H9 (cell line): ENCODE measurements at regions not wholly inside any gene's neighbourhood (a gene's known extent, or its start where the extent isn't known, plus 50 kb on each side); places are given as distances from the start of the nearest gene placed in this dataset.

Source experiments
- DNase-seq: peaks from one replicate; pipeline ENCODE4 v3.0.0-alpha.2; 2017
- H2AFZ ChIP-seq: one replicate; pipeline ENCODE4 v1.6.1; 2013; ENCODE audit warnings: mild to moderate bottlenecking, low read length, control low read depth, moderate library complexity
- H2AK5ac ChIP-seq: 2 replicates; pipeline ENCODE4 v1.6.1; 2013; ENCODE audit warnings: low read length, control low read depth, mixed read lengths; ENCODE audit not compliant: insufficient read length
- H2BK120ac ChIP-seq: one replicate; pipeline ENCODE4 v1.6.1; 2013; ENCODE audit warnings: low read depth, mild to moderate bottlenecking, low read length, control low read depth, inconsistent platforms; ENCODE audit not compliant: poor library complexity, severe bottlenecking
- H2BK12ac ChIP-seq: 2 replicates; pipeline ENCODE4 v1.6.1; 2013; ENCODE audit warnings: low read length, control low read depth, mixed read lengths, low read depth; ENCODE audit not compliant: insufficient read length
- H2BK15ac ChIP-seq: 2 replicates; pipeline ENCODE4 v1.6.1; 2013; ENCODE audit warnings: low read depth, low read length, control low read depth
- H2BK20ac ChIP-seq: one replicate; pipeline ENCODE4 v1.6.1; 2013; ENCODE audit warnings: low read depth, mild to moderate bottlenecking, low read length, control low read depth, inconsistent platforms; ENCODE audit not compliant: poor library complexity, severe bottlenecking
- H2BK5ac ChIP-seq: 2 replicates; pipeline ENCODE4 v1.6.1; 2013; ENCODE audit warnings: low read length, control low read depth, mixed read lengths; ENCODE audit not compliant: insufficient read length
- H3K14ac ChIP-seq: 2 replicates; pipeline ENCODE4 v1.6.1; 2013; ENCODE audit warnings: low read length, control low read depth; ENCODE audit not compliant: insufficient read depth
- H3K18ac ChIP-seq: 2 replicates; pipeline ENCODE4 v1.6.1; 2013; ENCODE audit warnings: low read depth, mild to moderate bottlenecking, mixed read lengths, low read length, control low read depth; ENCODE audit not compliant: insufficient read length
- H3K23ac ChIP-seq: 2 replicates; pipeline ENCODE4 v1.6.1; 2013; ENCODE audit warnings: low read length, control low read depth, mixed read lengths, low read depth; ENCODE audit not compliant: insufficient read length
- H3K23me2 ChIP-seq: 2 replicates; pipeline ENCODE4 v1.6.1; 2013; ENCODE audit warnings: low read depth, mild to moderate bottlenecking, mixed read lengths, low read length, control low read depth; ENCODE audit not compliant: insufficient read length, poor library complexity, severe bottlenecking
- H3K27ac ChIP-seq: 2 replicates; pipeline ENCODE4 v1.5.1; 2013; ENCODE audit warnings: low read length, control low read depth, mixed read lengths, low read depth; ENCODE audit not compliant: insufficient read length
- H3K27me3 ChIP-seq: 2 replicates; pipeline ENCODE4 v1.6.1; 2013; ENCODE audit warnings: low read length, control low read depth, inconsistent platforms; ENCODE audit not compliant: insufficient read depth
- H3K4ac ChIP-seq: 2 replicates; pipeline ENCODE4 v1.6.1; 2013; ENCODE audit warnings: low read depth, mild to moderate bottlenecking, control low read depth, inconsistent platforms, low read length, moderate library complexity
- H3K4me1 ChIP-seq: 2 replicates; pipeline ENCODE4 v1.6.1; 2013; ENCODE audit warnings: low read length, control low read depth, inconsistent platforms; ENCODE audit not compliant: insufficient read depth
- H3K4me2 ChIP-seq: 2 replicates; pipeline ENCODE4 v1.6.1; 2013; ENCODE audit warnings: low read length, control low read depth, mixed read lengths; ENCODE audit not compliant: insufficient read length, insufficient read depth
- H3K56ac ChIP-seq: 2 replicates; pipeline ENCODE4 v1.6.1; 2013; ENCODE audit warnings: low read depth, mild to moderate bottlenecking, mixed read lengths, low read length, control low read depth; ENCODE audit not compliant: insufficient read length
- H3K79me1 ChIP-seq: 2 replicates; pipeline ENCODE4 v1.6.1; 2013; ENCODE audit warnings: low read depth, mild to moderate bottlenecking, moderate library complexity, low read length, control low read depth, inconsistent platforms; ENCODE audit not compliant: insufficient read depth, poor library complexity, severe bottlenecking
- H3K79me2 ChIP-seq: 2 replicates; pipeline ENCODE4 v1.6.1; 2013; ENCODE audit warnings: low read length, control low read depth, inconsistent platforms; ENCODE audit not compliant: insufficient read depth
- H3K9ac ChIP-seq: 2 replicates; pipeline ENCODE4 v1.6.1; 2013; ENCODE audit warnings: low read length, control low read depth, mixed read lengths; ENCODE audit not compliant: insufficient read length; ENCODE audit errors: extremely low read depth
- H3K9me3 ChIP-seq: one replicate; pipeline ENCODE4 v1.6.1; 2013; ENCODE audit warnings: low read depth, low read length, inconsistent platforms; ENCODE audit not compliant: control insufficient read depth
- H3T11ph ChIP-seq: one replicate; pipeline ENCODE4 v1.6.1; 2013; ENCODE audit warnings: mild to moderate bottlenecking, low read length, control low read depth, inconsistent platforms
- H4K20me1 ChIP-seq: one replicate; pipeline ENCODE4 v1.6.1; 2013; ENCODE audit not compliant: control insufficient read depth, insufficient read length, insufficient read depth
- H4K5ac ChIP-seq: 2 replicates; pipeline ENCODE4 v1.6.1; 2013; ENCODE audit warnings: low read depth, mild to moderate bottlenecking, mixed read lengths, low read length, control low read depth; ENCODE audit not compliant: insufficient read length
- H4K8ac ChIP-seq: replicated peaks from 2 replicates; pipeline ENCODE4 v1.6.1; 2013; ENCODE audit warnings: low read length, control low read depth, mixed read lengths, low read depth; ENCODE audit not compliant: insufficient read length
- H4K91ac ChIP-seq: 2 replicates; pipeline ENCODE4 v1.6.1; 2013; ENCODE audit warnings: low read depth, mild to moderate bottlenecking, moderate library complexity, mixed read lengths, low read length, control low read depth; ENCODE audit not compliant: insufficient read length
- H3K27ac Mint-ChIP-seq, 3 experiments: 2 replicates in 2 of 3; 3 replicates in 1 of 3; pipeline ENCODE4 v1.8.0; 2020 to 2021; ENCODE audit warnings: mixed read lengths in 3 of 3, mild to moderate bottlenecking in 1 of 3, moderate library complexity in 1 of 3
- H3K27me3 Mint-ChIP-seq: 2 replicates; pipeline ENCODE4 v1.8.0; 2021; ENCODE audit warnings: low read depth, mild to moderate bottlenecking, moderate library complexity, mixed read lengths
- H3K36me3 Mint-ChIP-seq, 3 experiments: 2 replicates in 2 of 3; 3 replicates in 1 of 3; pipeline ENCODE4 v1.8.0; 2020 to 2021; ENCODE audit warnings: low read depth in 3 of 3, mixed read lengths in 3 of 3; ENCODE audit not compliant: insufficient read depth in 1 of 3
- H3K4me1 Mint-ChIP-seq, 2 experiments: 2 replicates each; pipeline ENCODE4 v1.8.0; 2020; ENCODE audit warnings: mixed read lengths in 2 of 2
- H3K4me3 Mint-ChIP-seq, 2 experiments: 2 replicates in 1 of 2; 3 replicates in 1 of 2; pipeline ENCODE4 v1.8.0; 2020 to 2021; ENCODE audit warnings: mild to moderate bottlenecking in 2 of 2, mixed read lengths in 2 of 2, moderate library complexity in 1 of 2
- H3K9me3 Mint-ChIP-seq, 2 experiments: 2 replicates in 1 of 2; 3 replicates in 1 of 2; pipeline ENCODE4 v1.8.0; 2020; ENCODE audit warnings: mild to moderate bottlenecking in 2 of 2, mixed read lengths in 2 of 2, moderate library complexity in 1 of 2
- CTCF ChIP-seq: fragments of 200-600 bp; sonication (generic); conservative IDR thresholded peaks from 3 replicates; pipeline ENCODE4 v1.8.0; 2021; ENCODE audit warnings: antibody characterized with exemption, mild to moderate bottlenecking
- WGBS: extraction: QIAGEN DNeasy Blood & Tissue Kit; methylation state at CpG from one replicate; pipeline ENCODE4 v1.1.7; 2013; ENCODE audit warnings: missing lambda C conversion rate, low lambda C conversion rate, mixed read lengths; ENCODE audit not compliant: insufficient read length; ENCODE audit errors: extremely low coverage; 5-methylcytosine and 5-hydroxymethylcytosine counted together

GRCh38 chr13:89827552-89827951, 1519.9 kb upstream of the MIR17HG start:
- Histone ChIP-seq H4K20me1 (no peaks in the 10 kb centered on the region), H2BK5ac (no peak overlapping the region), H2BK12ac (no peak overlapping the region), H3K4ac (no peak overlapping the region), H2BK20ac (no peak overlapping the region), H2BK120ac (no peak overlapping the region), H3K27me3 (no peaks in the 10 kb centered on the region), H3K14ac (no peak overlapping the region), H3K27ac (no peak overlapping the region), H3K79me2 (no peaks in the 10 kb centered on the region), H3K23me2 (no peaks in the 10 kb centered on the region), H2BK15ac (no peak overlapping the region), H3K9ac (no peak overlapping the region), H3K79me1 (no peaks in the 10 kb centered on the region), H2AFZ (no peak overlapping the region), H3K9me3 (no peaks in the 10 kb centered on the region), H4K5ac (no peak overlapping the region), H4K91ac (no peak overlapping the region), H3K4me2 (no peak overlapping the region), H3K18ac (no peak overlapping the region), H3T11ph (no peak overlapping the region), H2AK5ac (no peak overlapping the region), H3K4me1 (no peaks in the 10 kb centered on the region), H3K56ac (no peak overlapping the region), H3K23ac (no peak overlapping the region), H4K8ac (no peak overlapping the region)
- TF ChIP-seq CTCF = no peak
- no peak for DNase-seq
- no peaks in the 10 kb centered on the region for H3K9me3 Mint-ChIP-seq
- H3K27ac Mint-ChIP-seq = no peak overlapping the region
- H3K4me3 Mint-ChIP-seq = no peak overlapping the region
- WGBS = no CpG with 5 or more reads among the region's 4 CpGs
- no peaks in the 10 kb centered on the region for H3K36me3 Mint-ChIP-seq
- H3K27me3 Mint-ChIP-seq = no peaks in the 10 kb centered on the region
- H3K4me1 Mint-ChIP-seq = no peaks in the 10 kb centered on the region; a peak in 1 of 4 replicates
